ENCODE measurements at regions not wholly inside any gene's neighbourhood (a gene's known extent, or its start where the extent isn't known, plus 50 kb on each side); places are given as distances from the start of the nearest gene placed in this dataset.

GRCh38 chr5:155954701-155955445 lies 372.1 kb upstream of the SGCD start:
- DNase-seq (no peak), ATAC-seq (no peak)
- 66 to 78% (median 71%) methylated on average over 6 of the region's 6 CpGs for WGBS, 3 donors
- intact Hi-C loops (cut with DNase I): no loop called here
- no peaks in the 10 kb centered on the region for H3K9me3 ChIP-seq
- TF ChIP-seq CTCF (IDR thresholded peaks at IDR 0.05): no peak
- no peak overlapping the region for H3K27ac ChIP-seq
- H3K4me3 ChIP-seq: no peak overlapping the region
- no peaks in the 10 kb centered on the region for H3K27me3 ChIP-seq (ENCODE audit: insufficient read depth in 3 of 3, low read length in 2 of 3)
- H3K36me3 ChIP-seq (ENCODE audit: insufficient read depth in 1 of 2, low read depth in 1 of 2): no peaks in the 10 kb centered on the region
- peaks cover 4% of the 10 kb centered on the region for H3K4me1 ChIP-seq

GRCh38 chr5:155957884-155958283 lies 369.1 kb upstream of the SGCD start:
- Histone ChIP-seq H3K27me3 (ENCODE audit: insufficient read depth in 3 of 3, low read length in 2 of 3) (no peaks in the 10 kb centered on the region), H3K4me1 (peaks cover under 1% of the 10 kb centered on the region), H3K27ac (no peak overlapping the region), H3K9me3 (no peaks in the 10 kb centered on the region), H3K4me3 (no peak overlapping the region), H3K36me3 (ENCODE audit: insufficient read depth in 1 of 2, low read depth in 1 of 2) (no peaks in the 10 kb centered on the region)
- TF ChIP-seq CTCF (IDR thresholded peaks at IDR 0.05): no peak
- ATAC-seq: no peak
- intact Hi-C loops (cut with DNase I): no loop called here
- DNase-seq: no peak
- 70 to 83% (median 75%) methylated on average over 3 of the region's 3 CpGs for WGBS, 3 donors

- WGBS, 3 donors: 61 to 81% (median 63%) methylated on average over 2 of the region's 2 CpGs
- DNase-seq (no peak), ATAC-seq (no peak)
- no peak for TF ChIP-seq CTCF (IDR thresholded peaks at IDR 0.05)
- H3K36me3 ChIP-seq (ENCODE audit: insufficient read depth in 1 of 2, low read depth in 1 of 2): no peaks in the 10 kb centered on the region
- no peak overlapping the region for H3K4me3 ChIP-seq
- no peak overlapping the region for H3K27ac ChIP-seq
- no peaks in the 10 kb centered on the region for H3K9me3 ChIP-seq
- H3K4me1 ChIP-seq: no peaks in the 10 kb centered on the region
- H3K27me3 ChIP-seq (ENCODE audit: insufficient read depth in 3 of 3, low read length in 2 of 3): no peaks in the 10 kb centered on the region
- intact Hi-C loops (cut with DNase I): no loop called here
Measured at GRCh38 chr5:155959082-155959481, 367.9 kb upstream of the SGCD start.

- Histone ChIP-seq H3K27me3 (ENCODE audit: insufficient read depth in 3 of 3, low read length in 2 of 3) (no peaks in the 10 kb centered on the region), H3K36me3 (ENCODE audit: insufficient read depth in 1 of 2, low read depth in 1 of 2) (no peaks in the 10 kb centered on the region), H3K27ac (no peak overlapping the region), H3K4me1 (no peaks in the 10 kb centered on the region), H3K9me3 (no peaks in the 10 kb centered on the region), H3K4me3 (no peak overlapping the region)
- no peak for ATAC-seq
- TF ChIP-seq CTCF (IDR thresholded peaks at IDR 0.05): no peak
- DNase-seq: no peak
- WGBS, 3 donors: 86 to 94% (median 87%) methylated on average over 3 of the region's 3 CpGs
- intact Hi-C loops (cut with DNase I): no loop called here
Measured at GRCh38 chr5:155960177-155960576, 366.8 kb upstream of the SGCD start.

GRCh38 chr5:155969537-155969936 lies 357.4 kb upstream of the SGCD start:
- 72 to 87% (median 78%) methylated on average over 5 of the region's 5 CpGs for WGBS, 3 donors
- no peak for TF ChIP-seq CTCF (IDR thresholded peaks at IDR 0.05)
- Histone ChIP-seq H3K36me3 (ENCODE audit: insufficient read depth in 1 of 2, low read depth in 1 of 2) (no peaks in the 10 kb centered on the region), H3K27me3 (ENCODE audit: insufficient read depth in 3 of 3, low read length in 2 of 3) (no peaks in the 10 kb centered on the region), H3K9me3 (no peaks in the 10 kb centered on the region), H3K4me3 (no peak overlapping the region), H3K4me1 (no peaks in the 10 kb centered on the region), H3K27ac (no peak overlapping the region)
- DNase-seq (no peak), ATAC-seq (no peak)
- intact Hi-C loops (cut with DNase I): no loop called here
